Globus pallidus (tissue), 1 donor: ENCODE measurements at regions not wholly inside any gene's neighbourhood (a gene's known extent, or its start where the extent isn't known, plus 50 kb on each side); places are given as distances from the start of the nearest gene placed in this dataset.
"Not testable (repeated sequence)": the region's sequence is repeated elsewhere in the genome, so short reads cannot be mapped to it uniquely, and the experiment has no call there.

Experiments
- DNase-seq: peaks from one replicate; pipeline ENCODE4 v3.0.0-alpha.2; 2015; ENCODE audit warnings: low spot score

DNA sequence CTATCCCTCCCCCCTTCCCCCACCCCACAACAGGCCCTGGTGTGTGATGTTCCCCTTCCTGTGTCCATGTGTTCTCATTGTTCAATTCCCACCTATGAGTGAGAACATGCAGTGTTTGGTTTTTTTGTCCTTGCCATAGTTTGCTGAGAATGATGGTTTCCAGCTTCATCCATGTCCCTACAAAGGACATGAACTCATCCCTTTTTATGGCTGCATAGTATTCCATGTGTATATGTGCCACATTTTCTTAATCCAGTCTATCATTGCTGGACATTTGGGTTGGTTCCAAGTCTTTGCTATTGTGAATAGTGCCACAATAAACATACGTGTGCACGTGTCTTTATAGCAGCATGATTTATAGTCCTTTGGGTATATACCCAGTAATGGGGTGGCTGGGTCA, 52.3 kb upstream of the MAN1A2 start:
- DNase-seq = not testable (repeated sequence)

DNA sequence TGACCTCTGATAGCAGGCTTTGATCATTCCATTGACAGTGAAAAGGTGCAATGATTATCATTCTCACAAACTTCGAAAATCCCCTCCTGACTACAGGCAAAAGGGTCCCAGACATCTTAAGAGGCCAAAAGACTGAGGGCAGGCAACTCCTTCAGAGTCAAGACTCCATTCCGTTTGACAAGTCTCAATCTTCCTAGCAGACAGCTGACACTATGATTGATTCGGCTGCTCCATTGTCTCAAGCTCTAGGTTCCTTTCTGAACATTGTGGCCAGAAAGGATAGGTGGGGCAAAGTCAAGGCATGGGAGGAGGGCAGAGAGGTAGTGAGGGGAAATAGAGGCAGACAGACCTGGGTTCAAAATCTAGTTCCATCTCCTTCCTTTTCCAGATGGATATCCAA, 53.7 kb upstream of the MAN1A2 start:
- no peak for DNase-seq

DNA sequence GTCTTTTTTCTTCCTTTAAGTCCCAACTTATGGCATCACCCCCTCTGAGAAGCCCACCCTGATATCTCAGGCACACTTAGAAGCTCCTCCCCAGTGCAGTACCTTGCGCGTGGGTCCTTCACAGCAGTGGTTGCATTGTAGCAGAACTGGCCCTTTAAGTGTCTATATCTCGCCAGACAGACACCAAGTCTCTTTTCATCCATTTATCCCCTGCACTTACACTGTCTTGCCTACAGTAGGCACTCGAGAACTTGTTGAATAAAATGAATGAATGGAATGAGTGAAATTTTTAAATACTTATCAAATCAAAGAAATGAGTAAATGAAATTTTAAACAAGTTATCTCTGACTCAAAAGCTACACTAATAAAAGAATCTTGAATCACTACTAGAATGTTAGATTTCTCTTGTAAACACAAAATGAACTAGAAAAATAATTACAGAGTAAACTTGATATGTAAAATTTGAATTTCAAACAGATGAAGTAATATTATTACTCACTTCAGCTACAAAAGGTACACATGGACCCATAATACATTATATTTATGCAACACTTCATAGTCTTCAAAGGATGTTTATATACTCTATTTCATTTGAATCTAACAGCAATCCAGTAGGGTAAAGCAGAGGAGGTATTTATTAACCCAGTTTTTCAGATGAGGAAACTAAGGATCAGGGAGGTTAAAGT, 54.7 kb upstream of the MAN1A2 start:
- DNase-seq = no peak

DNA sequence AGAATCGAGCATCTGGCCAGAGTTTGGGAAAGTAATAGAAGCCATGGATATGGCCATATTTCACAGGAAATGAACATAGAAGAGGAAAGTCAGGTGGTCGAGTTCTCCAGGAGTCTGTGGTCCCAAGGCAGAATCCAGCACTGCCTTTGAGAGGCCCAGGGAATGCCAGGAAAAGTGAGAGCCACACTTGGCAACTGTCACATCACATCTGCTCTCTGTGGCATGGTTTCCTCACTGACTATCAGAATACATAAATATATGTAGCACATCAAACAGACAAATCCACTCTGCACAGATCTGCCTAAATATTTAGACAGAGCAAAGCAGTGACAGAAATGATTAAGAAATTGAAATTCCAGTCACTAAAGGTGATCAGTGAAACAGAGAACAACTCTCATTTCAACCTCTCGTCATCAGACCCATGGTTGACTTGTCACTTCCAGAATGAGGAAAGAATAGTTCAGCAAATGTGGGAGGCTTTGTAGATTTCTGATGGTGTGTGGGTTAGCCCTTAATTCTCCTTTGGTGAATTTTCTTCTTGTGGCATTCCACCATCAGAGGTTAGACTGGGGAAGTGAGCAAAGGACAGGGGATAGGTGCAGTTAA, 58.8 kb upstream of the MAN1A2 start:
- no peak for DNase-seq

DNA sequence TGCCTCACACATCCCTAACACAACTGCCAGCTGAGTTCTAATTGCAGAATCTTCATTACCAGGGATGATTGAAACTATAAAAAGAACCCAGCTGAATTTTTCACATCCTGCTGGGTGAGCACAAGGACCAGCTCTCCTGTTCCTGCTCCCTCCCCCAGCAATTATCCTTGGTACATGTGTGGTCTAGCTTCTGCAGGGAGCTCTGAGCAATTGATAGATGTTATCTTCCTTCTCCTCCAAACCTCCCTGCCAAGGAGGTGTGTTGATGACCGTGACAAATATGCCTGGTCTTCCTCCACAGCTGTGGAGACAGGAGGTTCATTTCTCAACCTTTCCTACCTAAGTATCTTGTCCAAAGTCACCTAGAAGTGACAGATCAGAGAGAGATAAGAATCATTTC, 65.3 kb upstream of the MAN1A2 start:
- no peak for DNase-seq

DNA sequence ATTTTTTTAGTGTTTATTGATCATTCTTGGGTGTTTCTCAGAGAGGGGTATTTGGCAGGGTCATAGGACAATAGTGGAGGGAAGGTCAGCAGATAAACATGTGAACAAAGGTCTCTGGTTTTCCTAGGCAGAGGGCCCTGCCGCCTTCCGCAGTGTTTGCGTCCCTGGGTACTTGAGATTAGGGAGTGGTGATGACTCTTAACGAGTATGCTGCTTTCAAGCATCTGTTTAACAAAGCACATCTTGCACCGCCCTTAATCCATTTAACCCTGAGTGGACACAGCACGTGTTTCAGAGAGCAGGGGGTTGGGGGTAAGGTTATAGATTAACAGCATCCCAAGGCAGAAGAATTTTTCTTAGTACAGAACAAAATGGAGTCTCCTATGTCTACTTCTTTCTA, 67.1 kb upstream of the MAN1A2 start:
- not testable (repeated sequence) for DNase-seq

DNA sequence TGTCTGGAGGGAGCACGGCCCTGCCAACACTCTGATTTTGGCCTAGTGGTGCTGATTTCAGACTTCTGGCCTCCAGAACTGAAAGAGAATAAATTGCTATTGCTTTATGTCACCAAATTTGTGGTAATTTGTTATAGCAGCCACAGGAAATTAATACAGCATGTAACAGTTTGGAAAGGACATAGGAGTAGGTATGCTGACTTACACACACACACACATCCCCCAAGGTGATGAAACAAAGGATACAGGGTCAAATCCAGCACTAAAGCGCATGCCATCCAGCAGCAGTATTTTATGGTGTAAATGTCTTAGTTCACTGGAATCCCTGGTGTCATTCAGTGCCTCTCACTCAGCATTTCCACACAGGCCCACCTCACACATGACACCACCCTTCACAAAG, 72.2 kb upstream of the MAN1A2 start:
- DNase-seq = no peak

DNA sequence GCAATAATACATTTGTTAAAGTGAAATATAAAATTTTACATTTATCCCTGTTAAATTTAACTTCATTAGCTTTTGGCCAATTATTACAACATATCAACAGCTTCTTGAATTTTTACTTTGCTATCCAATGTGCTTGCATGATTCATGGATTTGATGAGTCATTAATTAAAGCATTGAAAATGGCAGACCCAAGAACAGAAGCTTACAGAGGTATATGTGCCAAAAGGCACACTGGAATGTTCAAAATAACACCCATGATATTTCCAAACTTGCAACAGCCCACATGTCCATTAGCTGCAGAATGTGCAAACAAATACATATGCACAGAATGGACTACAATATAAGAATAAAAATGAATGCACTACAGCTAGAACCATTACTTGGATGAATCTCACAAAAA, 76.4 kb upstream of the MAN1A2 start:
- no peak for DNase-seq

DNA sequence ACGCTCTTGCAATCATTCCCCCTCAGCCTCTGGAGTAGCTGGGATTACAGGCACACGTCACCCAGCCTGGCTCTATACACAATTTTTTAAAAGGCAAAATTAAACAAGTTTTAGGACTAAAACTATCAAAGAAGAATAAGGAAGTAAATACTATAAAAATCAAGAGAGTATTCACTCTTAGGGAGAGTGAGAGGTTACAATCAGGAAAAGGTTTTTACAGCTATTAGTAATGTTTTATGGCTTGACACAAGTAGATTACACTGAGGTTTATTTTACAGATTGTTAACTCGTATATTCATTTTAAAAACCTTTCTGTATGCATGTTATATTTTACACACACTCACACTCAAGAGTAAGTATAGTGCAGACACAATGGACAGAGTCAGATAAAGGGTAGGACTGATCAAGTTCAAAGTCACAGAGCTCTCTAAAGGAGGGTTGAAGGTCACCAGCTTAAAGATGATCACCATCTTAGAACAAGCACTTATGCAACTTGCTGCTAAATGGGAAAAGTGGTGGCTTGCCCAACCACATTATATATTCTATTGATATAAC, 77.9 kb upstream of the MAN1A2 start:
- no peak for DNase-seq

DNA sequence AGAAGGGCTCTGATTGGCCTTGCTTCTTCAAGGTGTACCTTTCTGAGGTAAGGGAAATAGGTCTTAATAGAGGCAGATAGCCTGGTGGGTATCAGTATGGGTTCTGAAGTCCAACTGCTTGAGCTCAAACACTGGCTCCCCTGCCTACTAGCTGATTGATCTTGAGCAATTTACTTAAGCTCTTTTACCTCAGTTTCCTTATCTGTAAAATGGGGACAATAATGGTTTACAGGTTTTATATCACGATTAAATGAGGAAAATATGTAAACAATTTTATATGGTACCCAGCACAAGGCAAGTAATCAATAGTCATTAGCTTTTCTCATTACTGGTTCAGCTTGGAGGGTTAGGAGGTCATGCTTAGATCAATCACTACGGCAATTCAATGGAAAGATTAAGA, 75.8 kb upstream of the VTCN1 start:
- no peak for DNase-seq

DNA sequence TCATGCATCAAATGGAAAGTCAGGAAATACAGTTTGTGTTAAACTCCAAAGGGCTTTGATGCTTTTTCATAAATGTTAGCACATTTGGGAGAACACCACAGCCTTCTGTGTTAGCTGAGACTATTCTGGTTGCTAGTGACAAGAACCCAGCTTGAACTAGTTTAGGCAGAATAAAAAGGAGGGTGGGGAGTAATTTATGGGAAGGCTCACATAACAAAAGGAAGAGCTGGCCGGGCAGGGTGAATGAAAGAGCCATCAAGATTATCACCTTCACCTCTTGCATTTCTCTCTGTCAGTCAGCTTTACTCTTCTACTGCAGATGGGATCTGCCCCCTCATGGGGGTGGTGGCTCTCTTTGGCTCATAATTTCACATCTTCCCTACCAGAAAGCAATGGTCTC, 75.4 kb upstream of the VTCN1 start:
- no peak for DNase-seq

DNA sequence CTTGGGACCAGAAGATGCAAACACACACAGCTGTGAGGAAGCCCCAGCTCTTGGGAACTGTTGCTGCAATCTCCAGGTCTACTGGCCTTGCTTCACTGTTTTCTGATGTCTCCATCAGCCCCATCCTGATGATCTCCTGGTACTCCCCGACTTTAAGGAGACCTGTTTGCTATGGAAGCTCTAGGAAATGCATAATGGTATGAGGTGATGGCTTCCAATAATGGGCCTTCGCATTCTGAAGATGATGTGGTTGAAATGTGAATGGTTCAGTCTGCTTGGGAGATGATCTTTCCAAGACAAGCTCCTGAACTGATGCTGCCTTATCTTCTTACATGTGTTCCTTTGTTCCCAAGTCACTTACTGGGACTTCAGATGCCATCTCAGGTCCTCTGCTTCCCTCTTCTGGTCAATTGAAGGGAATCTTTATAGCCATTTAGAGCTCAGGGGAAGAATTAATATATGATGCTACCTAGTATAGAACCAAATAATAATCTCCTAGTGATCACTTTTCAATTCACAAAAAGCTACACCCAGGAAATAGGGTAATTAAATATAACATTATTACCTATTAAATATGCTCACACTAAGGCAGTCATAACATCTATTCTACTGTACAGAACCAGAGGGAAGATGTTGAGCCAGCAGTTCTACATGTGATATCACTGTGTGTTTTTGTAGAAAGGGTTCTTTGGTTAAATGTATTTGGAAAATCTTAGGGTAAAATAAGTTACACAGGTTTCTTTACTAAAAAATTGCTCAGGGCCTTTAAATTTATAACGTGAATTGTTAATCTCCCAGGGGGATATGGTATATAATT, 73.9 kb upstream of the VTCN1 start:
- peak; percentile 64 for DNase-seq

DNA sequence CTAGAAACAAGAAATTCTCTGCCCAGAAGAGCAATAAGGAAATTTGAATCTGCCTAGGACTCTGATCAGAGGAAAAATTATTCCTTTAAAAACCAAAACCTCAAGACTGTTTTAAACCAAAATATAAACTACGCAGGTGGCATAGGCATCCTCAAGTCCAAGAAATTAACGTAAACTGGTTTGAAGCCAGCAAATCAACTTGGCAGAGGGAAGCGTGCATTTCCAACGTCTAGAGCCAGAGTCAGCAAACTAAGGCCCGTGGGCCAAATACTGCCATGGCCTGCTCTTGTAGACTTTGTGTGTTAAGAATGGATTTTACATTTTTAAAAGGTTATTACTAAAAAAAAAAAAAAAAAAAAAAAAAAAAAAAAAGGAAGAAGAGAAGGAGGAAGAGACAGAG, 67.8 kb upstream of the VTCN1 start:
- no peak for DNase-seq

DNA sequence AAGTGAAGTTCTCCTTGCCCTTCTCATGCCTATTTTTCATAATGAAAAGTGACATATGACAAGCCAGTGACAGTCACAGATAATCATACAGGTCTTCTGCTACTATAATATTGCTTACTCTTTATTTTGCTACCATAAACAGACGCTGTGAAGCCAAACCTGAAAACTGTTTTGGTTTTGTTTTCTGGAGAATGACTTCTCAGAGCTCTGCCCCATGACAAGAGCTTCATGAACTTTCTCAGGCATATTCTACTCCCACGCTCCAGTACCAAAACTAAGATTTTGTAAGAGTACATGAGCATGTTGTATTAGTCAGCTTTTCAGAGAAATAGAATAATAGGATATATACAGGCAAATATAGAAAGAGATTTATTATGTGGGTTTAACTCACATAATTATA, 64.3 kb upstream of the VTCN1 start:
- DNase-seq = no peak

DNA sequence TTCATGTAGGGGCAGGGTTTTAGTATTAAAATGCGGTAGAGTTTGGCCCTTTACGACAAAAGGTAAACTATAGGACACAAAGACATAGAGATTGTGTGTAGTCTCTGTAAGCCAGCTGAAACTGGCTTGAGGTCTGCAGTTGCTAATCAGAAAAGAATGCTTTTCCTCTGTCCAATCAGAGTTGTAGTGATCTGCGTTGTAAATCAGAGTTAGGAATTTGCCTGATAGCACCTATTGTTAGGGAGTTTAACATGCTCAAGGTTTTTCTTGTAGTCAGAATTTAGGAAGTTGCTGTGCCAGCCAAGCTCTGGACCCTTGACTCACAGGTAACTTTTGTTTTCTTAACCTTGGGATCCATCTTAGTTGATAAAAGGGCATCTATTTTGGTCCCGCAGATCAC, 61.2 kb upstream of the VTCN1 start:
- DNase-seq = no peak

DNA sequence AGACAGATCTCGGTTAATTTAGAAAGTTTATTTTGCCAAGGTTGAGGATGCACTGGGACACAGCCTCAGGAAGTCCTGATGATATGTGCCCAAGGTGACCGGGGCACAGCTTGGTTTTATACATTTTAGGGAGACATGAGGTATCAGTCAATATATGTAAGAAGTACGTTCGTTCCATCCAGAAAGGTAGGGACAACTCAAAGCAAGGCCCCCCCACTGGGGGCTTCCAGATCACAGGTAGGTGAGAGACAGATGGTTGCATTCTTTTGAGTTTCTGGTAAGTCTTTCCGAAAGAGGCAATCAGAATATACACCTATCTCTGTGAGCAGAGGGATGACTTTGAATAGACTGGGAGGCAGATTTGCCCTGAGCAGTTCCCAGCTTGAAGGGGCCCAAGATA, 60.4 kb upstream of the VTCN1 start:
- no peak for DNase-seq

DNA sequence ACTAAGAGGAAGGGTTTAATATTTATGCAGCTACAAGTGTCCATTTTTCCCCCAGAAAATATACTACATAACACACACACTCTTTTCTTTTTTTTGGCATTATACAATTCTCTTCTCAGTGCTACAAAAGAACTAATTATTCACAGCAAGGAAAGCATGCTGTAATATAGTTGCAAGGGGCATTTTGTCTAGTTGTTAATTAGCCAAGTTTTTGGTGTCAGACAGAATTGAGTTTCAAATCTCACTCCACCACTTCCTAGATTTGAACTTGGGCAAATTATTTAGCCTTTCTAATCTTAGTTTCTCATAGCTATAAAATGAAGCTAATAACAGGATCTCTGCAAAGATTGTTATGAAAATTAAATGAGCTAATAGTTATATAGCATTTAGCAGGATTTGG, 60.0 kb upstream of the VTCN1 start:
- DNase-seq = no peak

DNA sequence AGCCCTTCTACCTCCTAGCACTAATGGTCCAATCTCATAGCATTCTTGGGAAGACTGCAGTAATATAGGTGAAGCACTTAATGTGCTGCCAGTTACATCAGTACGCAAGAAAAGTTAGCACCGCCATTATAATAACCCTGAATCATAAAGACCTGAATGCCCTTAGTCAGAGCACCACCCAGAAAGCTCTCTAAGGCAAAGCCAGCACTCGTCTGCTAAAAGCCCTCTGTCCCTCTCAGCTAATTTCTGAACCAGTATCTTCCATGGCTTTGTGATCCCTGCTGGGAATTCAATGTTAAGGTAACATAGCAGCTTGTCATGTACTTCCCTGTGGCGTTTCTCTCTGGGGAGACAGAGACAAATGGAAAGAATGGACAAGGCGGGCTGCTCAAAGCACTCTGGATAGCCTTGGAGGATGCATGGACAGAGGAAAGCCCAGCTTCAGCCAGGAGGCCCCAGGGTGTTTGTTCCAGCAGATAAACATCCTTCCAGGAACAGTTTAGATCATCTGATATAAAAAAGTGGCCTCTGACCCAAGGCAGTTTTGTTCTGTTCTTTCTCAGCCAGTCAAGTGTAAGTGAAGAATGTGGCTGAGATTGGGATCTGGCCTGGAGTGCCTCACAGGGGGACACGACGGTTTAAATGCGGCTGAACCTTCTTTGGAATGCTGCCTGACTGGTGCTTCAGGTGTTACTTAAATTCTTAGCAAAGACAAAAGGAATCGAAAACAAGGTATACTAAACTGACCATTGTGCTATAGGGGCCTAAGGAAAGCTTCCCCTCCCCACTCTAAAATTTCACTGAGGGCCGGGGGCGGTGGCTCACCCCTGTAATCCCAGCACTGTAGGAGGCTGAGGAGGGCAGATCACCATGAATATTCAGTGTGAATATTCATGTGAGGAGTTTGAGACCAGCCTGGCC, 58.1 kb upstream of the VTCN1 start:
- no peak for DNase-seq

DNA sequence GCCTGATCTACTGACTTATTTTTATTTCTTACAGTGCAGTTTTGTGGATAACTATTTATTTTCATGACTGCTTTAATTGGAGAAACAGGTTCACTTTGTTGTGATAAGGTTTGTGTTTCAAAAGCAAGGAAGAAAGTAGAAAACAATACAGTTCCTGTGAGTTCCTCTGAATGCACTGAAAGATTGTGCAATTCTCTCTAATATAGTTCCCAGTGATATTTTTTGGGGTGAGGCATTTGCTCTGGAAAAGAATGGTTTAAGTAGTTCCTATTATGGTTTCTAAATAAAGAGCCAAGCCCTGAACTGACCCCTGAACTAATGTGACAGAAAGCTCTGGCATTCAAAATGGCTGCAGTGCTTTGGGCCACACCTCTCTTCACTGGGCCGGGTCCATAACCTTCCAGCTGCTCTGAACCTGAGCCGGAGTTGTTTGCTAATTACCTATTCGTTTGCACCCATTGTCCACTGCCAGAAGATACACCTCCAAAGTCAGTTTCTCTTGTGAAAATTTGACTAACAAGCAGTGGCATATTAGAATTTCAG, 56.6 kb upstream of the VTCN1 start:
- DNase-seq = no peak

DNA sequence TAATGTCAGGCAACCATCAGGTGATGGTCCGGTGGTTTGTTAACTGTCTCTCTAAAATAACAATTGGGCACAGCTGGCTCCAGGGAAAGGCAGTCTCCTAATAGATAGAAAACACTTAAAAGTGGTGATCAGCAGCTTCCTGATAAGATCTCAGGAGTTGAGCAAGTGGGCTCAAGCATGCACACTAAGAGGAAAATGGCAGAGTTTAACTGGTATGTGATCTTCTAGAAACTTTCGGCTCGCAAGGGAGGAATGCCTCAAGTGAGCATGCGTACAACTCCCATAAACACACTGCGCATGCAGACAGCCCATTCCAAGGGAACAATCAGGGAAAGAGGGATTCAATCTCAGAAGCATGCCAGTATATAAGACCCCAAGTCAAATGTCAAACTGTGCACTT, 52.2 kb upstream of the VTCN1 start:
- no peak for DNase-seq

DNA sequence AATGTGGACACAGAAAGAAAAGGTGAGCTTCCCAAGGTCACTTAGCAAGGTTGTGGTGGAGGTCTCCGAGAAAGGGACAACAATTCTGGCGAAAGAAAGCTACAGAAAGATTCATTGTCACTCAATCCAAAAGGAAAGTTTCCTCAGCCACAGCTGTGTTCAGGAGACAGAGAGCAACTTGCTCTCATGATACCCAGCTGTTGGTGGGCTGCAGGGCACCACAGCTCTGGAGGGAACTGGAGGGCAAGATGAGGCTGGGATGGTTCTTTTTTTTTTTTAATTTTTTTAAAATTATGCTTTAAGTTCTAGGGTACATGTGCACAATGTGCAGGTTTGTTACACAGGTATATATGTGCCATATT, 50.7 kb upstream of the VTCN1 start:
- DNase-seq = no peak
